ENCODE measurements at regions not wholly inside any gene's neighbourhood (a gene's known extent, or its start where the extent isn't known, plus 50 kb on each side); places are given as distances from the start of the nearest gene placed in this dataset.

GRCh38 chr1:29972421-29973053 is 736.2 kb downstream of the PTPRU start:
- TF ChIP-seq CTCF (IDR thresholded peaks at IDR 0.05; ENCODE audit: unreplicated experiment): no peak
- no peak for DNase-seq (ENCODE audit: low spot score)
- peaks cover 3% of the 10 kb centered on the region for H3K27me3 Mint-ChIP-seq (ENCODE audit: unreplicated experiment)
- no peaks in the 10 kb centered on the region for H3K36me3 Mint-ChIP-seq (ENCODE audit: low read depth, unreplicated experiment)
- no peak overlapping the region for H3K27ac Mint-ChIP-seq (ENCODE audit: unreplicated experiment)
- no peak overlapping the region for H3K4me3 Mint-ChIP-seq (ENCODE audit: unreplicated experiment)
- peaks cover 19% of the 10 kb centered on the region for H3K4me1 Mint-ChIP-seq (ENCODE audit: unreplicated experiment)
- H3K9me3 Mint-ChIP-seq (ENCODE audit: unreplicated experiment): no peaks in the 10 kb centered on the region

GRCh38 chr1:29971703-29972102 is 735.4 kb downstream of the PTPRU start:
- Mint-ChIP-seq H3K4me3 (ENCODE audit: unreplicated experiment) (no peak overlapping the region), H3K4me1 (ENCODE audit: unreplicated experiment) (peaks cover 19% of the 10 kb centered on the region), H3K36me3 (ENCODE audit: low read depth, unreplicated experiment) (no peaks in the 10 kb centered on the region), H3K9me3 (ENCODE audit: unreplicated experiment) (no peaks in the 10 kb centered on the region), H3K27me3 (ENCODE audit: unreplicated experiment) (peaks cover 3% of the 10 kb centered on the region), H3K27ac (ENCODE audit: unreplicated experiment) (no peak overlapping the region)
- DNase-seq (ENCODE audit: low spot score): no peak
- no peak for TF ChIP-seq CTCF (IDR thresholded peaks at IDR 0.05; ENCODE audit: unreplicated experiment)

GRCh38 chr1:29970747-29971325 is 734.5 kb downstream of the PTPRU start:
- peaks cover 23% of the 10 kb centered on the region for H3K4me1 Mint-ChIP-seq (ENCODE audit: unreplicated experiment)
- no peak for DNase-seq (ENCODE audit: low spot score)
- no peak overlapping the region for H3K27ac Mint-ChIP-seq (ENCODE audit: unreplicated experiment)

GRCh38 chr1:29969576-29969975 is 733.3 kb downstream of the PTPRU start:
- Mint-ChIP-seq H3K27me3 (ENCODE audit: unreplicated experiment) (peaks cover 3% of the 10 kb centered on the region), H3K4me3 (ENCODE audit: unreplicated experiment) (no peak overlapping the region), H3K36me3 (ENCODE audit: low read depth, unreplicated experiment) (no peaks in the 10 kb centered on the region), H3K27ac (ENCODE audit: unreplicated experiment) (no peak overlapping the region), H3K9me3 (ENCODE audit: unreplicated experiment) (no peaks in the 10 kb centered on the region), H3K4me1 (ENCODE audit: unreplicated experiment) (peaks cover 23% of the 10 kb centered on the region)
- TF ChIP-seq CTCF (IDR thresholded peaks at IDR 0.05; ENCODE audit: unreplicated experiment): no peak
- DNase-seq (ENCODE audit: low spot score): no peak

More at GRCh38 chr1:29970747-29971325, 734.5 kb downstream of the PTPRU start:
- H3K9me3 Mint-ChIP-seq (ENCODE audit: unreplicated experiment): no peaks in the 10 kb centered on the region
- H3K36me3 Mint-ChIP-seq (ENCODE audit: low read depth, unreplicated experiment): no peaks in the 10 kb centered on the region
- no peak for TF ChIP-seq CTCF (IDR thresholded peaks at IDR 0.05; ENCODE audit: unreplicated experiment)
- peaks cover 3% of the 10 kb centered on the region for H3K27me3 Mint-ChIP-seq (ENCODE audit: unreplicated experiment)
- no peak overlapping the region for H3K4me3 Mint-ChIP-seq (ENCODE audit: unreplicated experiment)

GRCh38 chr1:29967261-29967660 is 730.9 kb downstream of the PTPRU start:
- no peak overlapping the region for H3K4me3 Mint-ChIP-seq (ENCODE audit: unreplicated experiment)
- no peaks in the 10 kb centered on the region for H3K9me3 Mint-ChIP-seq (ENCODE audit: unreplicated experiment)
- peaks cover 13% of the 10 kb centered on the region for H3K4me1 Mint-ChIP-seq (ENCODE audit: unreplicated experiment)
- H3K27me3 Mint-ChIP-seq (ENCODE audit: unreplicated experiment): peaks cover 2% of the 10 kb centered on the region
- no peaks in the 10 kb centered on the region for H3K36me3 Mint-ChIP-seq (ENCODE audit: low read depth, unreplicated experiment)
- H3K27ac Mint-ChIP-seq (ENCODE audit: unreplicated experiment): no peak overlapping the region
- DNase-seq (ENCODE audit: low spot score): no peak
- no peak for TF ChIP-seq CTCF (IDR thresholded peaks at IDR 0.05; ENCODE audit: unreplicated experiment)

All from endothelial cell (in vitro differentiated cells).